WERI-Rb-1 (cell line): ENCODE measurements at regions not wholly inside any gene's neighbourhood (a gene's known extent, or its start where the extent isn't known, plus 50 kb on each side); places are given as distances from the start of the nearest gene placed in this dataset.
"Not testable (repeated sequence)": the region's sequence is repeated elsewhere in the genome, so short reads cannot be mapped to it uniquely, and the experiment has no call there.

Source experiments
- DNase-seq: peaks from one replicate; pipeline ENCODE4 v3.0.0-alpha.2; 2020
- H3K27ac ChIP-seq: fragments of 250-450 bp; sonication (Bioruptor Pico); 2 replicates; pipeline ENCODE4 v1.5.1; 2020; ENCODE audit warnings: mild to moderate bottlenecking, moderate library complexity
- H3K27me3 ChIP-seq: fragments of 250-450 bp; sonication (Bioruptor Pico); 2 replicates; pipeline ENCODE4 v1.5.1; 2021; ENCODE audit warnings: mild to moderate bottlenecking, low read depth, moderate library complexity; ENCODE audit not compliant: insufficient read depth, severe bottlenecking
- H3K36me3 ChIP-seq: fragments of 250-450 bp; sonication (Bioruptor Pico); 2 replicates; pipeline ENCODE4 v1.5.1; 2020; ENCODE audit warnings: mild to moderate bottlenecking, moderate library complexity
- H3K4me3 ChIP-seq: 2 replicates; pipeline ENCODE4 v1.5.1; 2011; ENCODE audit warnings: low read depth, mild to moderate bottlenecking, control low read depth, low read length
- H3K9me3 ChIP-seq: fragments of 250-450 bp; sonication (Bioruptor Pico); 2 replicates; pipeline ENCODE4 v1.5.1; 2021; ENCODE audit warnings: mild to moderate bottlenecking, moderate library complexity; ENCODE audit not compliant: severe bottlenecking
- TF ChIP-seq, protein P1 (sequence below): IDR thresholded peaks from 2 replicates; pipeline ENCODE4 v1.5.1; 2011; ENCODE audit warnings: low read depth, mild to moderate bottlenecking, control low read depth, inconsistent platforms, low read length

DNA sequence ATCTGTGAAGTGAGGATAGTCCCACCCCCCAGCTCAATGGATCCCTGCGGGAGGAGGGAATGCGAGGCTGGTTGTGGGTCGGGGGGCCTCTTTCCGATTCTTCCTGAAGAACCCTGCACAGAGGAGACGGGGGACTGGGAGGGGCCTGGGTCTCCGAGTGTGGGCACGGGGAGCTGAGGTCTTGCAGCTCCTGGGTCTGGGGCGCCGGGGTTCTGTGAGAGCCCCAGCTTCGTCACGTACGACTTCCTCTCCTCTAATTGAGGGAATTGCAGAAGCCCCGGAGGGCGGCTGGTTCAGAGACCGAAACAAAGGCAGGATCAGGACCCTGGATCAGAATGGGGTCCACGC is 66.6 kb downstream of the DIO3 start:
- no peaks in the 10 kb centered on the region for H3K9me3 ChIP-seq
- no peak for DNase-seq
- H3K4me3 ChIP-seq: no peak overlapping the region
- TF ChIP-seq, protein P1, sequence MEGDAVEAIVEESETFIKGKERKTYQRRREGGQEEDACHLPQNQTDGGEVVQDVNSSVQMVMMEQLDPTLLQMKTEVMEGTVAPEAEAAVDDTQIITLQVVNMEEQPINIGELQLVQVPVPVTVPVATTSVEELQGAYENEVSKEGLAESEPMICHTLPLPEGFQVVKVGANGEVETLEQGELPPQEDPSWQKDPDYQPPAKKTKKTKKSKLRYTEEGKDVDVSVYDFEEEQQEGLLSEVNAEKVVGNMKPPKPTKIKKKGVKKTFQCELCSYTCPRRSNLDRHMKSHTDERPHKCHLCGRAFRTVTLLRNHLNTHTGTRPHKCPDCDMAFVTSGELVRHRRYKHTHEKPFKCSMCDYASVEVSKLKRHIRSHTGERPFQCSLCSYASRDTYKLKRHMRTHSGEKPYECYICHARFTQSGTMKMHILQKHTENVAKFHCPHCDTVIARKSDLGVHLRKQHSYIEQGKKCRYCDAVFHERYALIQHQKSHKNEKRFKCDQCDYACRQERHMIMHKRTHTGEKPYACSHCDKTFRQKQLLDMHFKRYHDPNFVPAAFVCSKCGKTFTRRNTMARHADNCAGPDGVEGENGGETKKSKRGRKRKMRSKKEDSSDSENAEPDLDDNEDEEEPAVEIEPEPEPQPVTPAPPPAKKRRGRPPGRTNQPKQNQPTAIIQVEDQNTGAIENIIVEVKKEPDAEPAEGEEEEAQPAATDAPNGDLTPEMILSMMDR: no peak
- H3K36me3 ChIP-seq: no peaks in the 10 kb centered on the region
- H3K27ac ChIP-seq: no peak overlapping the region
- H3K27me3 ChIP-seq: peaks cover 90% of the 10 kb centered on the region

GRCh38 chr14:101628471-101628966 is 67.2 kb downstream of the DIO3 start:
- Histone ChIP-seq H3K36me3 (no peaks in the 10 kb centered on the region), H3K4me3 (no peak overlapping the region), H3K9me3 (no peaks in the 10 kb centered on the region), H3K27me3 (peaks cover 90% of the 10 kb centered on the region), H3K27ac (no peak overlapping the region)
- TF ChIP-seq, protein P1: peak; percentile 92
- peak; percentile 70 for DNase-seq

- TF ChIP-seq, protein P1: no peak
- no peaks in the 10 kb centered on the region for H3K9me3 ChIP-seq
- H3K36me3 ChIP-seq: no peaks in the 10 kb centered on the region
- no peak overlapping the region for H3K27ac ChIP-seq
- H3K27me3 ChIP-seq: peaks cover 90% of the 10 kb centered on the region
- no peak overlapping the region for H3K4me3 ChIP-seq
- no peak for DNase-seq
Observed at GRCh38 chr14:101628975-101629374, 67.7 kb downstream of the DIO3 start.

DNA sequence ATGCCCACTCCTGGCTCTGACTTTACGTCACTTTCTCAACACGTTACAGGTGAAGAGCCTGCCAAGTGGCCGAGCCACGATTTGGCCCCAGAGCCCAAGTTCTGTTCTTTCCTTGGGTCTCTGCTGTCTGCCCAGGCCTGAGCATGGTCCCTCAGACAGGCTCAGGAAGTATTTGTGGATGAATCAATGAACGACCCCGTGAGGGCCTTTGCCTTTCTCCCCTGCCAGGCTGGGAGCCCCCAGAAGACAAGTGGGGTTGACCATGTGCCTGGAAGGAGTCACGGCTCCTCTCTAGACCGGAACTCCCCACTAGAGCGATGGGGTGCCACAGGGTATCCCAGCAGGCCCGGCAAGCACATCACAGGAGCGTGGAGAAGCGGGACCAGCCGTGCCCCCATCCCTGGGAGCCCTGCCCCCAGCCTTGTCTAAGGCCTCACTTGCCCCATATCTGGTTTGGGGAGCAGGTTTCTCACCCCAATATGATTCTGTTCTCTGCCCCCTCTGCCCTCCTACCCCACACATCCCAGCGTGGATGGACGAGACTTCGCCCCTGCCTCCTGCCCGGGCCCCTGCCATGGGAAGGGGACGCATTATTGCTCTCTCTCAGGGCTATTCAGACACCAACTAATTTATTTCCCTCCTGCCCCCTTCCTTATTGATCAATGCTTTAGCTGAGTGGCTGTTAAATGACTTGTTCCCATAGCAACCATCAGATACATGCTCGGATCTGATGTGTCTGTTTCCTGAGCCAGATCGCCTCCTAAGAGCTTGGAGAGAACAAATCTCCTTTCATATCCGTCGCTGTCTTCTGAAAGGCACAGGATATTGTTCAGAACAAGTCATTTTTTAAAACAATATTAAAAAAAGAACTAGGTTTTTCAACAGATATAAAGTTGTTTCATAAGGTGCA is 69.0 kb downstream of the DIO3 start:
- H3K27ac ChIP-seq: no peak overlapping the region
- no peak for DNase-seq
- TF ChIP-seq, protein P1: no peak
- H3K27me3 ChIP-seq: peaks cover 88% of the 10 kb centered on the region
- no peak overlapping the region for H3K4me3 ChIP-seq
- no peaks in the 10 kb centered on the region for H3K9me3 ChIP-seq
- no peaks in the 10 kb centered on the region for H3K36me3 ChIP-seq

DNA sequence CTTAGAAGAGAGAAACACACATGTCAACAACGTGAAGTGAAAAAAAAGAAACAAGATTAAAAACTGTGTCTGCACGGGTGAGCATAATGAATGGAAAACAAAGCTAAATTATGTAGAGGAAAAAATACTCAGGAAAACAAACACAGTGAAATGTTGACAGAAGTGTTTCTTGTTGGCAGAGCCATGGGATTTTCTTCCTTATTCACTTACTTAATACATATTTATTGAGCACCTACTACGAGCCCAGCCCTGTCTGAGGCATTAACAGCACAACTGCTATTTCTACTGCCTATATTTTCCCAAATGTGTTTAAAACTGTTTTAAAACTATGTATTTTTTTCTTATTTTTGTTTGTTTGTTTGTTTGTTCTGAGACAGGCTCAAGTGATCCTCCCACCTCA is 69.9 kb downstream of the DIO3 start:
- no peak for DNase-seq
- H3K27ac ChIP-seq: no peak overlapping the region
- H3K36me3 ChIP-seq: no peaks in the 10 kb centered on the region
- no peak overlapping the region for H3K4me3 ChIP-seq
- peaks cover 92% of the 10 kb centered on the region for H3K27me3 ChIP-seq
- TF ChIP-seq, protein P1: no peak
- no peaks in the 10 kb centered on the region for H3K9me3 ChIP-seq

- H3K27ac ChIP-seq, H3K36me3 ChIP-seq, H3K9me3 ChIP-seq, DNase-seq, H3K4me3 ChIP-seq: not testable (repeated sequence)
- peaks cover 92% of the 10 kb centered on the region for H3K27me3 ChIP-seq
Observed at GRCh38 chr14:101631970-101632369, 70.7 kb downstream of the DIO3 start.
